HG03442 (cell line): ENCODE measurements at regions not wholly inside any gene's neighbourhood (a gene's known extent, or its start where the extent isn't known, plus 50 kb on each side); places are given as distances from the start of the nearest gene placed in this dataset.
A peak's percentile ranks its signal among the peaks of the same experiment; 100 is the strongest.

ENCODE experiments used
- ATAC-seq: cut with Tn5 transposase; IDR thresholded peaks from one replicate; pipeline ENCODE4 v1.9.1; 2021; ENCODE audit warnings: mild to moderate bottlenecking, moderate library complexity; ENCODE audit not compliant: unreplicated experiment

DNA sequence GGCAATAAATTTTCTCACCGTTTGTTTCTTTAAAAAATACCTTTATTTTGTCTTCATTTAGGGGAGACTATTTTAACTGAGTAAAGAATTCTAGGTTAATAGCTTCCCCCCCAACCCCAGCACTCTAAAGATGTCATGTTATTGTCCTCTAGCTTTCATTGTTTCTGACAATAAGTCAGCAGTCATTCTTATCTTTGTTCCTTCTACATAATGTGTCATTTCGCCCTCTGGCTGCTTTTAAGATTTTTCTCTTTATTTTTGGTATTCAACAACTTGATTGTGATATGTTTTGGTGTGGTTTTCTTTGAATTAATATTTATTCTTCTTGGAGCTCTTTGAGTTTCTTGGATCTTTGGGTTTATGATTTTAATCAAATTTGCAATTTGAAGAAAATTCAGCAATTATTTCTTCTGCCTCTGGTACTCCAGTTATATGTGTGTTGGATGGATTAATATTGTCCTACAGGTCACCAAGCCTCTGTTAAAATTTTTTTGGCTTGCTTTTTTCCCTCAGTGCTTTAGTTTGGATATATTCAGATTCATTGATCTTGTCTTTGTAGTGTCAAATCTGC is 64.6 kb upstream of the ELN start:
- ATAC-seq: no peak

DNA sequence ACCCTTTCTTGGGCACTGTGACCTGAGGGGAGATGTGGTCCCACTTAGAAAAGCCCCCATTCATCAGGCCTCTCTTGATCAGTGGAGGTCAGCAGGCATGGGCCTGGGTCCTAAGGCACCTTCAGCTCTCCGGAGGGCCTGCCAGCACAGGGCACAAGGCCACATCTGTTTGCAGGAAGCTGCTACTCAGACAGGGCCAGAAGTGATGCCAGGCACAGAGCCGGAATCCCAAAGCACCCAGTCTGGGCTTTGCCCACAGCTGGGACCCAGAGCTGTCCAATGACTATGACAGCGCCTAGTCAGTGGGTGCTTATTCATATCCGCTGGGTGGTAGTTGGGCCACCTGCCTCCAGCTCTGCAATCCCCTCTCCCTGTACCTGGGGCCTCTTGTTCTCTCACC is 63.2 kb upstream of the ELN start:
- ATAC-seq: no peak

DNA sequence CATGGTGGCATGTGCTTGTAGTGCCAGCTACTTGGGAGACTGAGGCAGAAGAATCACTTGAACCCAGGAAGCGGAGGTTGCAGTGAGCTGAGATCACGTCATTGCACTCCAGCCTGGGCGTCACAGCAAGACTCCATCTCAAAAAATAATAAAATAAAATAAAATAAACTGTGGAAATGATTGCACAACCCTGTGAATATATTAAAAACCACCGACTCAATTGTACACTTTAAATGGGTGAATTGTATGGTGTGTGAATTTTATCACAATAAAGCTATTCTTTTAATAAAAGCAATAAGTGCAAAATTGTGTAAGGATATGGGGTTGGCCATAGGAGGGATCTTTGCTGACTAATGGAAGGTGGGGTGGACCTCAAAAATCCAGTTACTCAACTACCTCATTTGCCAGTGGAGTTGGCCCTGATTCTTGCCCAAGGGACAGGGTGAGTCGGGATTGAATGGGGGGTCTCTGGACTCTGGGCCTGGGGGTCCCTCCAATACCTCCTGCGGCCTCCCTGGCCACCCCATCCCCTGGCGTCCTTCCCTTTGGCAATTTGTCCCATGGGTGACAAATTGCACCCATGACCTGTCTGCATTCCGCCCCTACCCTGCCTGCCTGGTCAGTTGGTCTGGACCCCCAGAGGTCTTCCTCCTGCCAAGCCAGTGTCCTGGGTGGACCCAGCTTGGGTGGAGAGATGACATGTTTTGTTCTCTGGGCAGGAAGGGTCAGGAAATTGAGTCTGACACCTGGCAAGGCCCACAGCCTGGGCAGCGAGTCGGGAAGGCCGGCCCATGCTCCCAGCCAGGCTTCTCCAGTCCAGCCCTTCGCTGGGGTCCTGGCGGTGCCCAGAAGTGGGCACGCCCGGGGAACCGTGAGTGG is 61.7 kb upstream of the ELN start:
- ATAC-seq: no peak

DNA sequence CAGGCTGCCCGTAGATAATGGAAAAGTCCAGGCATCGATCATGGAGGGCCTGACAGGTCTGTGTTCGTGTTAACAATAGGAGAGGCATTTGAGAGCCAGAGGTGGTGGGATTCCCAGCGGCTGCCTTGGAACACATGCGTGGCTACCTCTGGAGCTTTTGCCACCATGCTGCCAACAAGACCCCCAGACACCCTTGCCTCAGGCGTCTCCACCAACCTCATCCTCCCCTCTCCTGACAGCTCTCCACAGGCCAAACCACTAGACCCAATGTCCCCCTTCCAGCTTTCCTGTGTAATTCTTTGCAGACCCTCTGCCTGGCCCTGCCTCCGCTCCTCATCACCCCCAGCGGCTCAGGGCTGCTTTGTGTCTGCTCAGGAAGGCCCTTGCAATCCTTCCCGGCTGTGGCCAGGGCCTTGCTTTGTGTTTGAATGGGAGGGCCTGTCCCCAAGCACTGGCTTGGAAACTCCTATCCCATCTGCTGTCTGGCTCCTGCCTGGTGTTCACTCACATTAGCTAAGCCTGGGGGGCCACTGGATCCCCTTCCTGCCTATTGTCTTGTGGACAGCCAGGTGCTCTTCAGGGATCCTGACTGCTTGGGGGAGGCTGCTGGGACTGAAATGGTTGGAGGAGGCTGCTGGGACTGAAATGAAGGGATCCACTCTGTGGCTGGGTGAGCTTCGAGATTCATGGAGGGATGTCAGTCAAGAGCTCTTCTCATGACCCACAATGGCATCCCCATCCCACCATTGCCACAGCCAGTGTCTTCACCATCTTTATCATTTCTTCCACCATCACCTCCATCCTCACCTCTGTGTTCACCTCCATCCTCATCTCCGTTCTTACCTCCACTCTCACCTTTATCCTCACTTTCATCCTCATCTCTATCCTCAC is 60.8 kb upstream of the ELN start:
- no peak for ATAC-seq

DNA sequence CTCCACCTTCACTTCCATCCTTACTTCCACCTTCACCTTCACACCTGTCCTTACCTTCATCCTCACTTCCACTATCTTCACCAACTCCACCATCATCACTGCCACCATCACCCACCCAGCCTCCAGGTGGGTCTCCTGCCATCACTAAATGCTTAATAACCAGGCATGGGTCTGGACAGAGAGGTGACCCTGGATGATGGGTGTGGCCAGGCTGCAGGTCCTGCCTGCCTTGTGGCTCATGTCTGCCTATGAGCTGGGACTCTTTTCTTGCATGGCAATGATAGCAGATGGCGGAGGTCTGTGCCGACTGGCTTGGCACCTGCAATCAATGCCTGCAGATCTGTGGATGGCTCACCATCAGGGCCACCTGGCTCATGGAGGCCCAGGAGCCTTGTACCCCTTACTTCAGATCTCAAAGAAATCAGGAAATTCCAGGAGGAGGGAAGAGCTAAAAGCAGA is 60.1 kb upstream of the ELN start:
- no peak for ATAC-seq

DNA sequence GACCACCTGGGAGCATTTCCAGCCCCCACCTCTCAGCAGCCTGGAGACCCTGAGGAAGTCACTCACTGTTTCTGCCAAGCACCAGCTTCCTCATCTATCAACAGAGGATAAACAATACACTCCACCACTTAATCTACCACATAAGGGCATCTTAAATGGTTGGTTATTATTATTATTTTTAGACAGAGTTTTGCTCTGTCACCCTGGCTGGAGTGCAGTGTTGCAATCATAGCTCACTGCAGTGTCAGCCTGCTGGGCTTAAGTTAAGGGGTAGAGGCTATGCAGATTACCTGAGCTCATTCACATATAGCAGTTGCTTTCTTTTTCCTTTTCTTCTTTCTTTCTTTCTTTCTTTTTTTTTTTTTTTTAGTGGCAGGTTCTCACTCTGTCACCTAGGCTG is 59.5 kb upstream of the ELN start:
- no peak for ATAC-seq

DNA sequence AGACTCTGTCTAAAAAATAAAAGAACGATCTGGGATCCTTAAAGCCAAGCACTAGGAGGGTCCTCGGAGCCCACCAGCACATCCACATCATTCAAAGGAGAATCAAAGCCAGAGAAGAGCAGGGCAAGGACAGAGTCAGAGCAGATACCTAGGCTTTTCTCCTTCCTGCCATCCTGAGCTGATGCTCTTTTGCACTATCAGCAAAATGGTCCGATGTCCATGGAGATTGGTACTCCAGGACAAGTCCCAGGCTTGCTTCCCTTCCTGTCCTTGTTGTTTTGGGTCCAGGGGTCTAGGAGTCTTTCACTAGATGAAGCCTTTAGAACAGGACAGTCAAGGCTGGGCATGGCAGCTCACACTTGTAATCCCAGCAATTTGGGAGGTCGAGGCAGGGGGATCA is 58.0 kb upstream of the ELN start:
- ATAC-seq: no peak

DNA sequence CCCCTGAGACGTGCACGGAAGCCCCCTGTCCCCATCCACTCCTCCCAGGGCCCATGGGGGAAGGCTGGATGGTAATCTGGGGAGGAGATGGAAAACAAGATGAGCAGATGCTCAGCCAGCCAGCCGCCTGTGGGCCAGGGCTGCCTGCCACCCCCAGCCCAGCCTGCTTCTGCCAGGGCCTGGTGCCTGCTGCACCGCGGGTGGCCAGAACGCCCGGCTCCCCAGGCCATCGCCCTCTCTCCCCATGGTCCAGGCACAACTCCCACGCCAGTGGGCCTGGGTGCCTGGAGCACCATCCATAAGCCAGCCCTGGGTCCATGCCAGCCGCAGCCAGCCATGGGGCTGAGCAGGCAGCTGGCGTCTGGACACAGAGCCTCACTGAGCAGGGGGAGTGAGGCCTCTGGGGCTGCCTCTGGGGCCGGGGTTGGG is 57.2 kb upstream of the ELN start:
- ATAC-seq: no peak

DNA sequence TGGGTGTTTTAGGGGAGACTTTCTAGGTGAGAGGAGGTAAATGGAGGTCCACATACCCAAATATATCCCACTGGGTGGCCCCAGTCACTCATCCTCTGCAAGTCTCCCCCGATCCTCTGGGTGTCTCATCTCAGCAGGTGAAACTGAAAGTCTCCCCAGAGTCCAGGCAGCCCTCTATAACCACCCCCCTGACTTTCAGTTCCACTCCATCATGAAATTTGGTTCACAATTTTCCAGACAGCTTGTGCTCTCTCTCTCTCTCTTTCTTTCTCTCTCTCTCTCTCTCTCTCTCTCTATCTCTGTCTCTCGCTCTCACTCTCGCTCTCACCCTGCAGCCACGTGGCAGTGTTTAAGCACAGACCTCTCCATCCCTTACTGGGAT is 56.7 kb upstream of the ELN start:
- ATAC-seq: peak; percentile 74

DNA sequence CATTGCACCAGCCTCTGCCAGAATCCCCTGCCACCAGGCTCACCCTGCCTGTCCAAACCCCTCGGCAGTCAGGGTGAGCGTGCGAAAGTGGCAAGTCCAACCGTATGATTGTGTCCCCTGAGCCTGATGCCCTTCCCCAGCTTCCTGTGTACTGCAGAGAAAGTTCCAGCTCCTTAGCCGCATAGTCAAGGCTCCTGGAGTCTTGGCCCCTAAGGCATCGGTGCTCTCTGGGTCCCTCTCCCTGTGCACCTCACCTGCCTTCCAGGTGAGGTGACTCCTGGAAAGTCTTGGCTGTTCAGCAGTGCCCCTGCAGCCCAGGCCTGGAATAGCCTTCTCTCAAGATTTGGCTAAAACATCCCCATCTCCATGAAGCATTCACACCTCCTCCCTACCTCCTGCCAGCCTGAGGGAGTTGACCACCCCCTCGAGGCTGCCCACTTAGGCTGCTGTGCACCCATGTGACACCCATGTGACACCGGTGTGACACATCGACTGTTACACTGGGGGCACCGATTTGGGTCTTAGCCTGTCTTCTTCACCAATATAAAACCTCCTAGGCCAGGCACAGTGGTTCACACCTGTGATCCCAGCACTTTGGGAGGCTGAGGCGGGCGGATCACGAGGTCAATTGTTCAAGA is 56.1 kb upstream of the ELN start:
- ATAC-seq: no peak

DNA sequence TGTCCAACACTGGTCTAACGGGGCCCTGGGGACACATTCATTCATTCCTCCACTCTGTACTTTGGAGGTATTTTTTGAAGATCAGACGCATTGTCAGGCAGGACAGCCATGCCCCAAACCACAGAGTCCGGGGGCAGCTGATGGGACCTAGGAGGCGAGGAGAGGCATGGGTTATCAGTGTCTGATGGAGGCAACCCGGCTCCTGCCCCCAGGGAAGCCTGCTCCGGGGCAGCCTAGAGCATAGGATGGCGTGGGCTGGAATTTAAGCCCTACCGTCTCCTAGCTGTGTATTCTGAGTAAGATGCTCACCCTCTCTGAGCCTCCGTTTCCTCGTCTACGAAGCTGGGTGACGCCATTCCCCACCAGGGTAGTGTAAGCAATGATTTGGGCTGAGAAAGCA is 55.4 kb upstream of the ELN start:
- no peak for ATAC-seq

DNA sequence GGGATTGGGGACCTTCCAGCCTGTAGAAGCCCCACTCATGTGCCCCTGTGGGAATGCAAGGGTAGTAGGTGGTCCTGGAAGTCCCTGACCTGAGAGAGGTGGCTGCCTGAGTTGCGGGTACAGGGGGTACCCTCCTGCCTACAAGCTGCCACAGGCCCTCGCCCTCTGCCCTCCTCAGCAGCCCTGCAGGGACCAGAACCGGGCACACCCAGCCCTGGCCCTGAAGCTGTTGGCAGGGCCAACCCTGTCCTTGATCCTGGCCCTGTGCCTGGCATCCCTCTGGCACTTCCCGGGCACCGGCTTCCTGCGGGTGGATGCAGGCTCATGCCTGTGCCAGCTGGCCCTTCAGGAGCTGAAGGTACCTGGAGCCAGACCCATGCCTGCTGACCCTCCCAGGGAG is 54.9 kb upstream of the ELN start:
- no peak for ATAC-seq

DNA sequence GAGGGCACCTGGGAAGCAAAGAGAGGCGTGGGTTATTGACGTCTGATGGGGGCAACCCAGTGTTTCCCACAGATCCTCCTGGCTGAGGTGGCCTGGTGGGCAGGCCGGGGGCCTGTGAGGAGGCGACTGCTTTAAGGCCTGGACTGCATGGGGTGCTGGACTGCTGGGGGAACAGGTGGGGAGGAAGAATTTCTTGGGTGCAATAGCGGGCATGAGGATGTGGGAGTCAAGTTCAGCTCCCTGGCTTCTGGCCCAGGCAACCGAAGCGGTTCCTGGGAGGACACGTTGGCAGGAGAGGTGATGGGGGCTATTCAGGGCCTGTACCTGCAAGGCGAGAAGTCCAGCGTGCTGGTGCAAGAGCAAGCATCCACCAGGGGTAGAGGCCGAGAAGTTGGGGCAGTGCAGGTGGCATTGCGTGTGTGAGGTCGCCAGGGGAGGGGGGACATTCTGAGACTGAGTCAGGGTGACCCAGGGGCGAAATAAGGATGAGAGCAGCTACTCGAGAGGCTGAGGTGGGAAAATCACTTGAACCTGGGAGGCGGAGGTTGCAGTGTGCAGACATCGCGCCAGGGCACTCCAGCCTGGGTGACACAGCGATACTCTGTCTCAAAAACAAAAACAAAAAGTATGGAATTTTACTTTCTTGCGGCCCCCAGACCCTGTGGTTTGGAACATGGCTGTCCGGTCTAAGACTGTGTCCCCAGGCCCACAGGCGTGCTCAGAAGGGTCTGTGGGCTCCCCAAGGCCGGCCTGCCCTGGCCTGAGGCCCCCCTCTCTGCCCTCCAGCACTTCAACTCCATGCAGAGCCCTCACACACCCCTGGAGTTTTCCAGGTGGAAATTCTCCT is 53.6 kb upstream of the ELN start:
- ATAC-seq: no peak

DNA sequence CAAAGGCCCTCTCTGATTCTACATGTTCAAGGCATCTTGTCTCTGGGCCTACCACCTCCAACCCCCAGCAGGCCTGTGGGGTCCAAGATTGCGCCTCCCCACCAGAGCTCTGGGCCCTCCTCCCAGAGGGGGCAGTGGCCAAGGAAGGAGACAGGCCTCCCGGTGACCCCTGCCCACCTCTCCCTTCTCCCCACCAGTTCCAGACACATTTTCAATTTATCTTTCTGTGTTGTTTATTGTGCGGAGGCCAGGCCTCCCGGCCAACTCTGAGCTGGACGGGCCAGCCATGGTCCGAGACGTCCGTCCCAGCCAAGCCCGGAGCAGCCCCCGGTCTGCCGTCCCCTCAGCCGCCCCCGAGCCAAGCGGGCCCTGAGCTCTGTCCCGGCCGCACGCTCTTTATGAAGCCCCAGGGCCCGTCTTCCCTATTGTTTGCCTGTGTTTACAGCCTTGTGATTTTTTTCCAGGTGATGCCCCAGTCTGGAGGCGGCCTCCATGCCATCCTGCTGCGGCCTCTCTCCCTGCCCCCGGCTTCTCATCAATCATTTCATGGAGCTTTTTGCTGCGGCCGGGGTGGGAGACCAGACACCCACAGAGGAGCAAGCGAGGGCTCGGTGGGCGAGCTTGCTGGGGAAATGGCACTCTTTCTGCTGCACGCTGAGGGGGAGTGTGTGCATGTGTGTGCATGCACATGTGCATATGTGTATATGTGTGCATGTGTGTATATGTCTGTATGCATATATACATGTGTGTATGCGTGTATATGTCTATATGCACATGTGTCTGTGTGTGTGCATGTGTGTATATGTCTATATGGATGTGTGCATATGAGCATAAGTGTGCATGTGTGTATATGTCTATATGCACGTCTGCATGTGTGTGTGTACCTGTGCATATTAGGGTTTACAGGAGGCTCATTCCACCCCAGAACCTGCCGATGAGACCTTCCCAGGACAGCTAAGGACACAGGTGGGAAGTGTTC is 52.7 kb upstream of the ELN start:
- no peak for ATAC-seq

DNA sequence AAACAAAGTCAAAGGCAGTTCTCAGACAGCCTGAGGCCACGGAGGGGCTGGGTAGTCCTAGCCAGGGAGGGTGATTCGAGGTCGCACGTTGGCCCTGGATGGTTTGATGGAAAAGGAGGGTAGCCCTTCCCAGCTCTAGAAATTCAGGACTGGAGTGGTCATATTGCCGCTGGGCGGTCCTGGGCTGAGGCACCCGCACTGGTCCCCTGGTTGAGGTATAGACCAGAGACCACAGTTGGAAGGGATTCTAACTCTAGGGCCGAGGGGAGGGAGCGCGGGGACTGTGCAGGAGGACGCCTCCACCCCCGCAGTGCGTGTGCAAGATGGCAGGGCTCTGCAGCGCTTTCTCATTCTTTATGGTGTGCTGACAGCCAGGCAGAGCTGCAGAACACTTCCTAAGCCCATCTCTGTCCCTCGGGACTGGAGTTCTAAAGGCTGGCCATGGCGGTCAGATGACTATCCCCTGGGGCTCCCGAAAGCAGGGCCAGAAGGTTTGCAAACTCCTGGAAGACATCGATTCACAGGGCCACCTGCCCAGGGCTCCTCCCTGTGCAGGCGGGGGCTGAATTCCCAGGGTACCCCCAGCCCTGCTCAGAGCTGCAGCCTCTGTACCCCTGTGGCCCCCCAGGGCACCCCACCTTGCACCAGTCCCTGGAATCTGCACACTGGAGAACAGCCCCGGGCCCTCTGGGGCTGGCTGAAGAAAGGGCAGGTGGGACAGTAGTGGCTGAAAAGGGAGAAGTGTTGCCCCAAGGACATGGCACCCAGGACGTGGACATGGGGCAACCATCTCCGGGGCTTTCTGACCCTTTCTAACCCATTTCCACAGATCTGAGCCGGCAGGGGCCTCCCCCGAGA is 51.0 kb upstream of the ELN start:
- ATAC-seq: no peak

DNA sequence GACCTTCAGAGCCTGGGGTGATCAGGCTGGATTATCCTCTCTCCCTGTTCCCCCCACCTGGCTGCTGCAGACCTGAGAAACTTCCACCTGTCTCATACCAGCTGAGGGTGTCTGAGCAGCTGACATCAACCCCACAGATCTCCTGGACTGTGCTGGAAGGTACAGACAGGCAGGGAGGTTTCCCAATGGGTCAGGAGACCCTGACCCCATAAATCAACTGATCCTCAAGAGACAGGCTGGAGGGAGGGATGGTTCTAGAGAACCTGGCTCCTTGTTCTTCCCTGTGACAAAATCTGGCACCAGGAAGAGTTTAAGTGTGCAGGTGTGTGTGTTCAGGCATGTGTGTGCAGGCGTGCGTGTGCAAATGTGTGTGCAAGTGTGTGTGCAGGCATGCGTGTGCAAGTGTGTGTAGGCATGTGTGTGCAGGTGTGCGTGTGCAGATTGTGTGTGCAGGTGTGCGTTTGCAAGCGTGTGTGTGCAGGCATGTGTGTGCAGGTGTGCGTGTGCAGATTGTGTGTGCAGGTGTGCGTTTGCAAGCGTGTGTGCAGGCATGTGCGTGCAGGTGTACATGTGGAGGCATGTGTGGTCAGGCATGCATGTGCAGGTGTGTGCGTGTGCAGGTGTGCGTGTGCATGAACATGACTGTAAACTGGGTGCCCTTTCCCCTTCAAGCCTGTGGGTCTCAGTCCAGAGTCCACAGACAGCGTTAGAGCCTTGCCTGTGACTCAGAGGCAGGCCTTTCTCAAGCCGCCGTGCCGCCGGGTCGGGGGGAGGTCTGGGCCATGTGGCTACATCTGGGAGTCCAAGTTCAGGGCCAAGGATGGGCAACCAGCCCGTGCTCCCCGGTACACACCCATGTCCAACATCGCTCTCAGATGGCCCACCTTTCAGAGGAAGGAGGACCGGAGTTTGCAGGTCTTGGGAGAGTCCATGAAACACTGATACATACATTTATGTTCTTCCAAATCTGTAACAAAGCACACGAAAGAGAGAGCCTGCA is 50.1 kb upstream of the ELN start:
- no peak for ATAC-seq
